ENCODE measurements at regions not wholly inside any gene's neighbourhood (a gene's known extent, or its start where the extent isn't known, plus 50 kb on each side); places are given as distances from the start of the nearest gene placed in this dataset.
"Not testable (repeated sequence)": the region's sequence is repeated elsewhere in the genome, so short reads cannot be mapped to it uniquely, and the experiment has no call there.

GRCh38 chr4:79739912-79740311 lies 331.9 kb upstream of the GK2 start:
- DNase-seq = no peak

- DNase-seq = no peak
Measured at GRCh38 chr4:79723507-79723906, 315.5 kb upstream of the GK2 start.

- no peak for DNase-seq
Measured at GRCh38 chr4:79700356-79700755, 292.3 kb upstream of the GK2 start.

GRCh38 chr4:79697444-79697843 lies 289.4 kb upstream of the GK2 start:
- no peak for DNase-seq

GRCh38 chr4:79696534-79696933 lies 288.5 kb upstream of the GK2 start:
- not testable (repeated sequence) for DNase-seq

GRCh38 chr4:79695848-79696247 lies 287.8 kb upstream of the GK2 start:
- no peak for DNase-seq

- DNase-seq = no peak
Measured at GRCh38 chr4:79689740-79690139, 281.7 kb upstream of the GK2 start.

GRCh38 chr4:79688691-79689090 lies 280.7 kb upstream of the GK2 start:
- DNase-seq = no peak

GRCh38 chr4:79687006-79687405 lies 279.0 kb upstream of the GK2 start:
- DNase-seq = no peak

GRCh38 chr4:79685542-79685941 lies 277.5 kb upstream of the GK2 start:
- no peak for DNase-seq

GRCh38 chr4:79684516-79684915 lies 276.5 kb upstream of the GK2 start:
- DNase-seq = no peak

GRCh38 chr4:79682801-79683530 lies 274.9 kb upstream of the GK2 start:
- peak; percentile 70 for DNase-seq

- DNase-seq = no peak
Measured at GRCh38 chr4:79682161-79682560, 274.1 kb upstream of the GK2 start.

GRCh38 chr4:79679859-79680258 lies 271.8 kb upstream of the GK2 start:
- no peak for DNase-seq

GRCh38 chr4:79678472-79679202 lies 270.6 kb upstream of the GK2 start:
- no peak for DNase-seq

GRCh38 chr4:79676705-79677104 lies 268.7 kb upstream of the GK2 start:
- no peak for DNase-seq

GRCh38 chr4:79674906-79675305 lies 266.9 kb upstream of the GK2 start:
- not testable (repeated sequence) for DNase-seq

- DNase-seq = no peak
Measured at GRCh38 chr4:79673898-79674297, 265.9 kb upstream of the GK2 start.

- no peak for DNase-seq
Measured at GRCh38 chr4:79673377-79673776, 265.3 kb upstream of the GK2 start.

- DNase-seq = no peak
Measured at GRCh38 chr4:79666875-79667274, 258.8 kb upstream of the GK2 start.

GRCh38 chr4:79666112-79666511 lies 258.1 kb upstream of the GK2 start:
- no peak for DNase-seq

- no peak for DNase-seq
Measured at GRCh38 chr4:79663865-79664264, 255.8 kb upstream of the GK2 start.

GRCh38 chr4:79663141-79663540 lies 255.1 kb upstream of the GK2 start:
- no peak for DNase-seq

GRCh38 chr4:79662651-79663050 lies 254.6 kb upstream of the GK2 start:
- no peak for DNase-seq

GRCh38 chr4:79661196-79661595 lies 253.2 kb upstream of the GK2 start:
- DNase-seq = no peak
